MG63 (cell line): ENCODE measurements at regions not wholly inside any gene's neighbourhood (a gene's known extent, or its start where the extent isn't known, plus 50 kb on each side); places are given as distances from the start of the nearest gene placed in this dataset.
"Not testable (repeated sequence)": the region's sequence is repeated elsewhere in the genome, so short reads cannot be mapped to it uniquely, and the experiment has no call there.

ENCODE experiments used
- DNase-seq: peaks from one replicate; pipeline ENCODE4 v3.0.0-alpha.2; 2020
- H3K27me3 ChIP-seq: fragments of 250-450 bp; sonication (Bioruptor Pico); 2 replicates; pipeline ENCODE4 v1.5.1; 2020; ENCODE audit warnings: mild to moderate bottlenecking, moderate library complexity
- H3K36me3 ChIP-seq: fragments of 250-450 bp; sonication (Bioruptor Pico); 2 replicates; pipeline ENCODE4 v1.5.1; 2020; ENCODE audit warnings: mild to moderate bottlenecking, moderate library complexity
- H3K4me3 ChIP-seq: fragments of 250-450 bp; sonication (Bioruptor Pico); 2 replicates; pipeline ENCODE4 v1.5.1; 2020; ENCODE audit warnings: mild to moderate bottlenecking, moderate library complexity
- H3K9me3 ChIP-seq: fragments of 250-450 bp; sonication (Bioruptor Pico); 2 replicates; pipeline ENCODE4 v1.5.1; 2020; ENCODE audit warnings: mild to moderate bottlenecking, moderate library complexity

DNA sequence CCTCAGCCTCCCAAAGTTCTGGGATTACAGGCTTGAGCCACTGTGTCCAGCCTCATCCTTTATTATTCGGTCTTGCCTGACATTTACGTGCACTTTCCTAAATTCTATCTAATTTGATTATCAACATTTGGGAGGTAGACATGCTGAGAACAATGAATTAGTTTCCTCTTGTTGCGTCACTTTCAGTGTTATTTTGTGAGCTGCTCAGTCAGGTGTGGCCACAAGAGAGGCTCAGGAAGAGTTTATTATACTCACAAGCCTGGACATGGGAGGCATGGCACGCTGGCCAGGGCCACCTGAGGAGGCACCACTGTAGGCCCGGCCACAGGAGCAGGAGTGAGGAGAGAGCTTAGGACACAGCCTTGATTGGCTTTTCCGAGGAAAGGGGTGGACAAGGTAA is 59.7 kb upstream of the RBFOX2 start:
- H3K27me3 ChIP-seq = no peaks in the 10 kb centered on the region
- H3K4me3 ChIP-seq = no peak overlapping the region
- H3K36me3 ChIP-seq = no peaks in the 10 kb centered on the region
- no peaks in the 10 kb centered on the region for H3K9me3 ChIP-seq
- DNase-seq = no peak

DNA sequence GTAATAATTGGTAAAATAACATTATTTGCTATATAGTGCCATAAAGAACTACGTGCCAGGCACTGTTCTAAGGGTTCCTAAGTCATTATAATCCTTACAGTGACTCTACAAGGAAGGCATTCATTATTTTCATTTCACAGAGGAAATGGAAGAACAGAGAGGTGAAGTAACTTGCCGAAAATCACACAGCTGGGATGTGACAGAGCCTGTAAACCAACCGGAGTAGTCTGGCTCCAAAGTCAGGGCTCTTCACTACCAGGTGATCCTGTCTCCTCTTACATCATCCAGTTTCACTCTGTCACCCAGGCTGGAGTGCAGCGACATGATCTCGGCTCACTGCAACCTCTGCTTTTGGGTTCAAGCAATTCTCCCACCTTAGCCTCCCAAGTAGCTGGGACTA is 59.2 kb upstream of the RBFOX2 start:
- Histone ChIP-seq H3K36me3 (no peaks in the 10 kb centered on the region), H3K4me3 (no peak overlapping the region), H3K9me3 (no peaks in the 10 kb centered on the region), H3K27me3 (no peaks in the 10 kb centered on the region)
- DNase-seq = no peak

DNA sequence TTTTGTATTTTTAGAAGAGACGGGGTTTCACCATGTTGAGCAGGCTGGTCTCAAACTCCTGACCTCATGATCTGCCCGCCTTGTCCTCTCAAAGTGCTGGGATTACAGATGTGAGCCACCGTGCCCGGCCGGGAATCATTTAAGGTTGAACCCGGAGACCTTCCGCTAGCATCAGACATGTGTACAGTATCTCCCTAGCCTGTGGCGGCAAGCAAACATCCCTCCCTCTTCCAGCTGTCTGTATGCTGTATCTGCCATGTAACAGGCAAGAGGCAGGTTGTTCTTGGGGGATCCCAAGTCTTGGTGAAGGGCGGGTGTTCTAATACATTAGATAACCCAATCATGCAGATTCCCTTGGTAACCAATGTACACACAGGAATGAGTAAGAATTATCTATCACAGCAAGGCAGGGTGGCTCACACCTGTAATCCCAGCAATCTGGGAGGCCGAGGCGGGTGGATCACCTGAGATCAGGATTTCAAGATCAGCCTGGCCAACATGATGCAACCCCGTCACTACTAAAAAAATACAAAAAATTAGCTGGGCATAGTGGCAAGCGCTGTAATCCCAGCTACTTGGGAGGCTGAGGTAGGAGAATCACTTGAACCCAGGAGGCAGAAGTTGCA is 58.1 kb upstream of the RBFOX2 start:
- no peaks in the 10 kb centered on the region for H3K9me3 ChIP-seq
- DNase-seq = no peak
- no peak overlapping the region for H3K4me3 ChIP-seq
- H3K36me3 ChIP-seq = no peaks in the 10 kb centered on the region
- H3K27me3 ChIP-seq = no peaks in the 10 kb centered on the region

DNA sequence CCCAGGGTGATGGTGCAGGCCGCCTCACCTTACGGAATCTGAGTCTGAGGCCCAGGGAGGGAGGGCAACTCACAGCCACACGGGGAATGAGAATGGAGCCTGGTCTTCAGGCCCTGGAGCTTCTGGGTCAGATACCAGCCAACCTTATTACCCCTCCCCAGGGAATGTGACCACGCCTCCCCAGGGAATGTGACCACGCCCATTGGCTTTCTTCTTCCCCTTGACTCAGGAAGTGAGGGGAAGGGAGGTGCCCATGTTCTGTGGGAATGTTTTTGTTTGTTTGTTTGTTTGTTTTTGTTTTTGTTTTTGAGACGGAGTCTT is 57.5 kb upstream of the RBFOX2 start:
- DNase-seq = peak; percentile 41
- Histone ChIP-seq H3K36me3 (no peaks in the 10 kb centered on the region), H3K27me3 (no peaks in the 10 kb centered on the region), H3K4me3 (no peak overlapping the region), H3K9me3 (no peaks in the 10 kb centered on the region)

DNA sequence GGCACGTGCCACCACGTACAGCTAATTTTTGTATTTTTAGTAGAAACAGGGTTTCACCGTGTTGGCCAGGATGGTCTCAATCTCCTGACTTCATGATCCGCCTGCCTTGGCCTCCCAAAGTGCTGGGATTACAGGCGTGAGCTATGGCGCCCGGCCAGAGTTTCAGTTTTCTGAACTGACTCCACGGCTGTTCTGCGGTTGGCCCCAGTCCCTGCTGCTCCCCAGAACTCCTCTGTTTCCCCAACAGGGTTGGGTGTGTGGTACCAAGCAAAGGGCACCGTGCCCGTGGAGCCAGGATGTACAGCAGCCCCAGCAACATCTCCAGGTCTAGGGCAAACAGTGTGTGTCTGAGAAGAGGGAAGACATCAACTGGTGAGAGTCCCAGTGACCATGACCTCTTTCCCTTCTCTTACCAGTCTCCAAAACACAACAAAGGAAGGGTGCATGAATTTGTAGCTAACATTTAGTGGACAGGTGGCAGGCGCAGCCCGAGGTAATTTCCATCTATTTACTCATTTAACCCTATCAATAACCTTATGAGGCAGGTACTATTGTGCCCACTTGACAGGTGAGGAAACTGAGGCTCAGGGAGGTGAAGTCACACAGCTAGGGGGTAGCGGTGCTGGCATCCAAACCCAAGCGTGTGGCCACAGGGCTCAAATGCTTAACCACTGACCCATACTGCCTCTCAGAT is 57.0 kb upstream of the RBFOX2 start:
- H3K36me3 ChIP-seq = no peaks in the 10 kb centered on the region
- H3K4me3 ChIP-seq = no peak overlapping the region
- DNase-seq = no peak
- no peaks in the 10 kb centered on the region for H3K9me3 ChIP-seq
- no peaks in the 10 kb centered on the region for H3K27me3 ChIP-seq

DNA sequence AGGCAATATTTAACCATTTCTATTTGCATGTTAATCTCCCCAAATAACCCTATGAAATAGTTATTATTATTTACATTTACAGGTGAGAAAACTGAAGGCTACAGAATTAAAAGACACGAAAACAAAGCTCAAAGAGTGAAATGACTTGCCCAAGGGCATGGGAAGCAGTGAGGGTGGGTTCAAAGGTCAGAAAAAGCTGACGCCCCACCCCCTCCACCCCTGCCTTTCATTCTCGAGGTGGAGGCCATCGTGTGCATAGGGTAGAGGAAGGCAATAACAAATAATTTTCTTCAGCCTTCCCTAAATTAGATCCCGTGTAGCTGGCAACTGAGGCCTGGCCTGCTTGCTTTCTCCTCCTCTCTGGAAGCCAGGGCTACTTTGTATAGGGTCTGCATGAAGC is 56.1 kb upstream of the RBFOX2 start:
- DNase-seq = no peak
- H3K36me3 ChIP-seq = no peaks in the 10 kb centered on the region
- H3K9me3 ChIP-seq = no peaks in the 10 kb centered on the region
- no peak overlapping the region for H3K4me3 ChIP-seq
- H3K27me3 ChIP-seq = no peaks in the 10 kb centered on the region

DNA sequence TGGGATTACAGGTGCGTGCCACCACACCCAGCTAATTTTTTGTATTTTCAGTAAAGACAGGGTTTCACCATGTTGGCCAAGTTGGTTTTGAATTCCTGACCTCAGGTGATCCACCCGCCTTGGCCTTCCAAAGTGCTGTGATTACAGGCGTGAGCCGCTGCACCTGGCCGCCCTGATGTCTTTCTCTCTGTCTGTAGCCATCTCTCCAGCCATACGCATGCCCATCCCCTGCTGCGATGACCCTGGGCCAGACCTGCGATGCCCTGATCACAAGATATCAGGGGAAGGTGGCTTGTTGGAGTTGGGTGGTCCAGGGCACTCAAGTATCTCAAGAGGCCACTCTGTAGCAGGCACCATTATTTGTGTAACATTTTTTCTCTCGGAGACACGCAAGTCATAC is 54.4 kb upstream of the RBFOX2 start:
- H3K9me3 ChIP-seq = no peaks in the 10 kb centered on the region
- H3K4me3 ChIP-seq = no peak overlapping the region
- no peak for DNase-seq
- no peaks in the 10 kb centered on the region for H3K27me3 ChIP-seq
- H3K36me3 ChIP-seq = no peaks in the 10 kb centered on the region

DNA sequence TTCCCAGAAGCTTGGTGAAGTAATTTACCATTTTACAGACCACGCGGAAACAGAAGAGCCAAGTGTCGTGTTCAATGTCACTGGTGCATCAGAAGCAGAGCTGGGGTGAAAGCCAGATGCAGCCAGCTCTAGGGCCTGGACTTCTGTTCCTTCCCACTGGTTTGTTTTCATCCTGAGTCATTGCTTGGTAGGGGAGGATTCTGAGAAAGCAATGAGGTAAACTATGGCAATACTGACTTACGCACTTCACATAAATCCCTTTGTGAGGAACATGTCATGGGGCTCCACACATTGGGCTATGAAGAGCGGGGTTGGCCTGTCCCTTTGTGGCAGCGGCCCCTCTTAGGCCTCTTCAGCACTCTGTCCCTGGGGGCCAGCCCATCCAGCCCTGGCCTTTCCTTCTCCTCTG is 52.4 kb upstream of the RBFOX2 start:
- Histone ChIP-seq H3K9me3 (no peaks in the 10 kb centered on the region), H3K27me3 (no peaks in the 10 kb centered on the region), H3K36me3 (no peaks in the 10 kb centered on the region), H3K4me3 (no peak overlapping the region)
- peak; percentile 74 for DNase-seq

DNA sequence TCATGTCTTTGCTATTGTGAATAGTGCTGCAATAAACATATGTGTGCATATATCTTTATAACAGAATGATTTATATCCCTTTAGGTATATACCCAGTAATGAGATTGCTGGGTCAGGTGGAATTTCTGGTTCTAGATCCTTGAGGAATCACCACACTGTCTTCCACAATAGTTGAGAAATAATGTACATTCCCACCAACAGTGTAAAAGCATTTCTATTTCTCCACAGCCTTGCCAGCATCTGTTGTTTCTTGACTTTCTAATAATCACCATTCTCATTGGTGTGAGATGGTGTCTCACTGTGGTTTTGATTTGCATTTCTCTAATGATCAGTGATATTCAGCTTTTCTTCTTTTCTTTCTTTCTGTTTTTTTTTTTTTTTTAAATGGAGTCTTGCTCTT is 51.7 kb upstream of the RBFOX2 start:
- H3K36me3 ChIP-seq, H3K27me3 ChIP-seq, DNase-seq, H3K4me3 ChIP-seq, H3K9me3 ChIP-seq: not testable (repeated sequence)

DNA sequence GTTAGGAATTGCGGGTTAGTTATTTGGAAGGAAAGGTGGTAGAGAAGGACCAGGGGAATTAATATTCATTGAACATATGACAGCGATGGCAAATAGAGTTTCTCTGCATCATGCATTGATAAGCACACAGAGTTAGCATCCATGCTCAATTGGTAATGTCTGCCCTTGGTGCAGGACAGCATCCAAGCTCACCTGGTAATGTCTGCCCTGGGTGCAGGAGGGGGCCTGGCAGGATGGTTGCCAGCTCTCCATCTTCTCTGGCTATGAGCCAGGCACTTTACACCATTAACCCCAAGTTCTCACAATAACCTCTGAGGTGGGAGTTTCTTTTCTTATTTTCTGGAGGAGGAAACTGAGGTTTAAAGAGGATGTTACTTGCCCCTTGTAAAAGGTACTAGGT is 50.4 kb upstream of the RBFOX2 start:
- DNase-seq = no peak
- H3K9me3 ChIP-seq = no peaks in the 10 kb centered on the region
- no peaks in the 10 kb centered on the region for H3K36me3 ChIP-seq
- H3K27me3 ChIP-seq = no peaks in the 10 kb centered on the region
- H3K4me3 ChIP-seq = no peak overlapping the region
